ENCODE measurements at regions not wholly inside any gene's neighbourhood (a gene's known extent, or its start where the extent isn't known, plus 50 kb on each side); places are given as distances from the start of the nearest gene placed in this dataset.

- TF ChIP-seq CTCF (IDR thresholded peaks at IDR 0.05) (no peak), POLR2A (IDR thresholded peaks at IDR 0.05) (no peak)
Observed at GRCh38 chr7:52955522-52955921, 79.9 kb upstream of the POM121L12 start.

All from testis (tissue), 2 donors.